ENCODE measurements at regions not wholly inside any gene's neighbourhood (a gene's known extent, or its start where the extent isn't known, plus 50 kb on each side); places are given as distances from the start of the nearest gene placed in this dataset.
"Not testable (repeated sequence)": the region's sequence is repeated elsewhere in the genome, so short reads cannot be mapped to it uniquely, and the experiment has no call there.

GRCh38 chr1:182317611-182318161 lies 73.9 kb downstream of the GLUL start:
- no peak overlapping the region for H3K4me3 Mint-ChIP-seq (ENCODE audit: unreplicated experiment)

GRCh38 chr1:182316454-182316853 lies 75.1 kb downstream of the GLUL start:
- H3K36me3 Mint-ChIP-seq (ENCODE audit: unreplicated experiment); H3K4me3 Mint-ChIP-seq (ENCODE audit: unreplicated experiment); H3K9me3 Mint-ChIP-seq (ENCODE audit: unreplicated experiment); H3K27ac Mint-ChIP-seq (ENCODE audit: unreplicated experiment); DNase-seq; H3K27me3 Mint-ChIP-seq (ENCODE audit: unreplicated experiment): not testable (repeated sequence)
- H3K4me1 Mint-ChIP-seq (ENCODE audit: low read depth, unreplicated experiment): peaks cover 33% of the 10 kb centered on the region

More at GRCh38 chr1:182317611-182318161, 73.9 kb downstream of the GLUL start:
- Mint-ChIP-seq H3K27me3 (ENCODE audit: unreplicated experiment) (no peaks in the 10 kb centered on the region), H3K27ac (ENCODE audit: unreplicated experiment) (peak overlapping the region; percentile 89), H3K36me3 (ENCODE audit: unreplicated experiment) (no peaks in the 10 kb centered on the region), H3K4me1 (ENCODE audit: low read depth, unreplicated experiment) (peaks cover 33% of the 10 kb centered on the region), H3K9me3 (ENCODE audit: unreplicated experiment) (no peaks in the 10 kb centered on the region)
- TF ChIP-seq CTCF (IDR thresholded peaks at IDR 0.05; ENCODE audit: partially characterized antibody, unreplicated experiment): no peak
- DNase-seq: no peak

GRCh38 chr1:182315167-182315556 lies 76.4 kb downstream of the GLUL start:
- H3K4me1 Mint-ChIP-seq (ENCODE audit: low read depth, unreplicated experiment): peaks cover 33% of the 10 kb centered on the region
- no peak overlapping the region for H3K27ac Mint-ChIP-seq (ENCODE audit: unreplicated experiment)
- no peak for TF ChIP-seq CTCF (IDR thresholded peaks at IDR 0.05; ENCODE audit: partially characterized antibody, unreplicated experiment)
- no peak overlapping the region for H3K4me3 Mint-ChIP-seq (ENCODE audit: unreplicated experiment)
- H3K27me3 Mint-ChIP-seq (ENCODE audit: unreplicated experiment): no peaks in the 10 kb centered on the region
- DNase-seq: no peak
- no peaks in the 10 kb centered on the region for H3K9me3 Mint-ChIP-seq (ENCODE audit: unreplicated experiment)
- no peaks in the 10 kb centered on the region for H3K36me3 Mint-ChIP-seq (ENCODE audit: unreplicated experiment)

- no peak for DNase-seq
- H3K27ac Mint-ChIP-seq (ENCODE audit: unreplicated experiment): peak overlapping the region; percentile 60
- no peak for TF ChIP-seq CTCF (IDR thresholded peaks at IDR 0.05; ENCODE audit: partially characterized antibody, unreplicated experiment)
- peaks cover 21% of the 10 kb centered on the region for H3K4me1 Mint-ChIP-seq (ENCODE audit: low read depth, unreplicated experiment)
- H3K4me3 Mint-ChIP-seq (ENCODE audit: unreplicated experiment): no peak overlapping the region
- H3K9me3 Mint-ChIP-seq (ENCODE audit: unreplicated experiment): no peaks in the 10 kb centered on the region
- H3K27me3 Mint-ChIP-seq (ENCODE audit: unreplicated experiment): peaks cover 8% of the 10 kb centered on the region
- no peaks in the 10 kb centered on the region for H3K36me3 Mint-ChIP-seq (ENCODE audit: unreplicated experiment)
These were observed 81.8 kb downstream of the GLUL start for GRCh38 chr1:182309631-182310351.

GRCh38 chr1:182308826-182309225 lies 82.8 kb downstream of the GLUL start:
- Mint-ChIP-seq H3K27me3 (ENCODE audit: unreplicated experiment) (peaks cover 9% of the 10 kb centered on the region), H3K4me3 (ENCODE audit: unreplicated experiment) (no peak overlapping the region), H3K27ac (ENCODE audit: unreplicated experiment) (peak overlapping the region; percentile 72), H3K4me1 (ENCODE audit: low read depth, unreplicated experiment) (peaks cover 24% of the 10 kb centered on the region), H3K9me3 (ENCODE audit: unreplicated experiment) (no peaks in the 10 kb centered on the region), H3K36me3 (ENCODE audit: unreplicated experiment) (no peaks in the 10 kb centered on the region)
- DNase-seq: no peak
- no peak for TF ChIP-seq CTCF (IDR thresholded peaks at IDR 0.05; ENCODE audit: partially characterized antibody, unreplicated experiment)

- not testable (repeated sequence) for H3K9me3 Mint-ChIP-seq (ENCODE audit: unreplicated experiment); H3K27ac Mint-ChIP-seq (ENCODE audit: unreplicated experiment); H3K36me3 Mint-ChIP-seq (ENCODE audit: unreplicated experiment); H3K4me3 Mint-ChIP-seq (ENCODE audit: unreplicated experiment); H3K27me3 Mint-ChIP-seq (ENCODE audit: unreplicated experiment); DNase-seq
- H3K4me1 Mint-ChIP-seq (ENCODE audit: low read depth, unreplicated experiment): peaks cover 19% of the 10 kb centered on the region
These were observed 84.1 kb downstream of the GLUL start for GRCh38 chr1:182307486-182307885.

All from glutamatergic neuron (in vitro differentiated cells).